NCI-H2196 (cell line): ENCODE measurements at regions not wholly inside any gene's neighbourhood (a gene's known extent, or its start where the extent isn't known, plus 50 kb on each side); places are given as distances from the start of the nearest gene placed in this dataset.
"Not testable (repeated sequence)": the region's sequence is repeated elsewhere in the genome, so short reads cannot be mapped to it uniquely, and the experiment has no call there.

Source experiments
- DNase-seq: peaks from one replicate; lab custom pipeline; 2025; ENCODE audit not compliant: unreplicated experiment; lab: John Stamatoyannopoulos, UW

DNA sequence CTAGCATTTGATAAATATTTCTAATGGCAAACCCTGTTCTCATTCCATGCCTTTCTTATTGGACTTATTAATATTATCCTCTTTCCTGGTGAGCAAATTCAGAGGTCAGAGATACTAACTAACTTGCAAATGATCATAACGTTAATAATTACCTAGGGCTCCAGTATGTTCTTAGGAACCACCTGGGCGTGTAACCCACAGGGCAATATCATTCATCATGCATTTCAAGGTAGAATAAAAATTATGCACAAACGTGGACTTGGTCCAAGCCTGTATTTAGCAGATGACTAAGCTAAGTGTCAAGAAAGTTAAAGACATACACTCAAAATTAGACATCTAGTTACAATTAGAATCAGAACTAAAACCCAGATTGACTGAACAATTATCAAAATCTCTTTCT, 850.1 kb downstream of the TRIML1 start:
- DNase-seq, result no peak

DNA sequence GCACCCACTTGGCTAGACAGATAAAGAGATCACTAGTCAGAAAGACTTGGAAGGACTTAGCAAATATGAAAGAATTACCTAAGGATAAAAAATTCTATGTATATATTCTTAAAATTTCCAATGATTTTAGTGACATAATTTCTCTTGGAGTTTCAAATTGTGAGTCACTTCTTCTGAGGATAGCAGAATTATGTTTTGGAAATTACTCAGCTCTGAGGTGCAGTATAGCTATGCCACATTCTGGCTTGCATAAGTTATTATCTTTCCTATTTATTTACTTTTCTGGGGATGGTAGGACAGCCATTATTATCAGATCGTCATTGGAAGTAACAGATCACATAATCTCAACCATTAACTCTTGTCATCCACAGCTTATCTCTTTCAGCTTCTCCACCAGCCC, 853.5 kb downstream of the TRIML1 start:
- no peak for DNase-seq

DNA sequence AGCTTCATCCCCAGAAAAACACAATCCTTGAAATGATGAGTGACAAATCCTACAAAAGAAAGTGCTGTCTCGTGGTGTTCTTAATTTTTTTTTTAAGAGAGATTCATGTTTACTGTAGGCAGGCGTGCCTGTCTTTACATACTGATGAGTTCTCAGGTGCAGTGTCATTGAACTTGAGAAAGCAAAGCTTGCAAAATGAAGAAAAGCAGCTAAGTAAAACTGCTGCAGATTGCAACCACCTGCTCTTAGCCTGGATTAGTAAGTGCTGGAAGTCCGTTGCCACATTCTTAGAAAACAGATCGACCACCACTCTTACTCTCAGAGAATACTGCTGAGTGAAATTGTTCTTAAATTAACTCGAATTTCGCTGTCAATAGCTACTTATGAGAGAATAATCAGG, 854.6 kb downstream of the TRIML1 start:
- no peak for DNase-seq

DNA sequence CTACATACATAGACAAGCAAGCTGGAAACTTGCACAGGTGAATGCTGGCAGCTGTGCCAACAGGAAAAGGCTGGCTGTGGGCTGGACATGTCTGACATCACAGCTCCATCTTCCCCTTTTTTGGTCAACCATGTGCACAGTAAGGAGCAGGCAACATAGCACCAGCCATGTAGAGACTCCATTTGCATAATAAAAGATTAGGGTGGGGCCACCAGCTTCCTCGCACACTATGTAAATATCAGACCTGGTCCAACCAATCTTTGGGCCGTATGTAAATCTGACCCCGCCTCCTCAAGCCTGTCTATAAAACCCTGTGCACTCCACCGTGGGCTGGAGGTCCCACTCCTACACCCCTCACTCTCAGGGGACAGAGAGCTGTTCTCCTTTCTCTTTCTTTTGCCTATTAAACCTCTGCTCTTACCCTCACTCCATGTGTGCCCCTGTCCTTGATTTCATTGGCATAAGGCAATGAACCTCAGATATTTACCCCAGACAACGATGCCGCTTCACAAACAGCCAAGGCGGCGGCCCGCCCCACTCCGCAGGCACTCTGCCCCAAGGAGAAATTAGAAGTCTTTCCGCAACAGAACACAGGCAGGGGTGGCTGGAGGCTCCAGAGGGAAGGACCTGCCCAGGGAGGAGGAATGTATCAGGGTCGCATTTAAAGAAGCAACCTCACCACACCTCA, 862.2 kb downstream of the TRIML1 start:
- peak; percentile 15 for DNase-seq

DNA sequence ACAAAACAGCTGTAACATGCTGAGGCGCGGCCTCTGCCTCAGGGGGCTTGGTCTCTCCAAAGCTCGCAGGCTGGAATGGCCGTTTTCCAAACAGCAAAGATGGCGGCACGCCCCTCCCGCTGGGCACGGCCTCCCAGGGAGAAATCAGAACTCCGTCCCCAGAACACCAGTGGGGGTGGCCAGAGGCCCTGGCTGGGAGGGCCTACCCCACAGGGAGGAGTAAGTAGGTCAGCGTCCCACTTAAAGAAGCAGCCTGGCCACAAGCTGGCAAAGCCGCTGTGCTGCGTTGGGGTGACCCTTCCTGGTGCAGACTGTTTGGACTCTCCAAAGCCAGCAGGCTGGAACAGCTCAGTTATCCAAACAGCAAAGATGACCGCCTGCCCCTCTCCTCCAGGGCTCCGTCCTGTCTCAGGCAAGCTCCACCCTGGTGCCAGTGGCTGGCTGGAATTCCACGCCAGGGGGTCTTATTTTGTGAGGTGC, 862.8 kb downstream of the TRIML1 start:
- no peak for DNase-seq

DNA sequence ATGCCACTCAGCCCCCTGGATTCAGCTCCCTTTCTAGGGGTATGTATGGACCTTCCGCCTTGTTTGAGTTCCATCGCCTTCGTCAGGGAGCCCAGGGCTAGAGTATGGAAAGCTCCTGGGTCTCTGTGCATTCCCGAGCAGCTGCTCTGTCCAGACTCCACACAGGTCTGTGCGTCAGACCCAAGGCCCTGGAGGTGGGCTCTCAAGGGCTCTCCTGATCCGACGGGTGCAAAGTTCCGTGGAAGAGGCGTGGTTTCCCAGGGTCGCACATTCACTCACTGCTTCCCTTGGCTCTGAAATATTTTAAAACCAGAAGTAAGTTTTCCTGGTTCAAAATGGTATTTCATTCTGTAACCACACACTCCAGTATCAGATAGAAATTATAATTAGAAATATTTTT, 863.2 kb downstream of the TRIML1 start:
- DNase-seq, result no peak

DNA sequence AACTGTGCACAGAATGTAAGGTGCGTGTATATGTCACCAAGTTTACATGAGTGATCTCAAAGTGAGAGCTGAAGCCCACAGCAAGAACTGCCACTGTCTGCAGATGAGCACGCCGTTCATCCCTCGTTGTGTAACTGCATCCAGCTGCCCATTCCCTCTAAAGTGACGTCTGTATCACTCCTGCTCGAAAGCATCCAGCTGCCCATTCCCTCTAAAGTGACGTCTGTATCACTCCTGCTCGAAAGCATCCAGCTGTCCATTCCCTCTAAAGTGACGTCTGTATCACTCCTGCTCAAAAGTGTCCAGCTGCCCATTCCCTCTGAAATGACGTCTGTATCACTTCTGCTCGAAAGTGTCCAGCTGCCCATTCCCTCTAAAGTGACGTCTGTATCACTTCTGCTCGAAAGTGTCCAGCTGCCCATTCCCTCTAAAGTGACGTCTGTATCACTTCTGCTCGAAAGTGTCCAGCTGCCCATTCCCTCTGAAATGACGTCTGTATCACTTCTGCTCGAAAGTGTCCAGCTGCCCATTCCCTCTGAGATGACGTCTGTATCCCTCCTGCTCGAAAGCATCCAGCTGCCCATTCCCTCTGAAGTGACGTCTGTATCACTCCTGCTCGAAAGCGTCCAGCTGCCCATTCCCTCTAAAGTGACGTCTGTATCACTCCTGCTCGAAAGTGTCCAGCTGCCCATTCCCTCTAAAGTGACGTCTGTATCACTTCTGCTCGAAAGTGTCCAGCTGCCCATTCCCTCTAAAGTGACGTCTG, 871.4 kb downstream of the TRIML1 start:
- DNase-seq, result not testable (repeated sequence)

DNA sequence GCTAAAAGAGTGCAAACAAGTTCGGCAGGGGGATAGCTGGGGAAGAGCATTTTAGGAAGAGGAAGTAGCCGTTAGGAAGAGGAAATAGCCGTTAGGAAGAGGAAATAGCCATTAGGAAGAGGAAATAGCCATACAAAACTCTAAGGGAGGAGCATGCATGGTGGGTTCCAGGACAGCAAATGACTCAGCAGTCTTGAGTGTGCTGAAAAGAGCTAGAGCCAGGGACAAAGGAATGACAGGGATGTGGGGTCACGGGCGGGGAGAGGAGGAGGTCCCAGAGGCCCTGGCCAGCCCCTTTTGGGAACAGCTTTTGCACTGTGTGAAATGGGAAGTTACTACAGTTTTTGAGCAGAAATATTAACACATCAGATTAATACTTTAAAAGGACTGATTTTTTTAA, 882.6 kb downstream of the TRIML1 start:
- no peak for DNase-seq

DNA sequence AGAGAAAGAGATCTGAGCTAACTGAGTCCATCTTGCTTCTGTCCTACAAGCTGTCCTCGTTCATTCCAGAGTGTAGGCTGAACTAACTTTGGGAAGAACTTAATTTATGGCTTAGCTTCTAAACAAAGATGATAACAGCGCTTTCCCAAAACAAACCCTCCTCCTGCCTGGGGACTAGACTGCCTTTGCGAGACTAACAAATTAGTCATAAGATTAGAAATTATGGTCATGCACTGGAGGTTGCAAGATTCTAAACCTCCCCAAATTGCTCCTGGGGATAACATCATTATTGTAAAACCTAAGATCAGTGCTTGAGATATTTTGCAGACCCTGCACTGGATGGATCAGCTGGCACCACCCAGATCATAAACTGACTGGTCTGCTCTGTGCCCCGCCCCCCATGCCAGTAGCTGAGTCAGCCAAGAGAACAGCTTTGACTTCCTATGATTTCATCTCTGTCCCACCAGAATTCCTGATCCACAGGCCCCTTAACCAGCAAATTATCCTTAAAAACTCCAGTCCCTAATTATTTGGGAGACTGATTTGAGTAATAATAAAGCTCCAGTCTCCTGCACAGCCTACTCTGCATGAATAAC, 883.3 kb downstream of the TRIML1 start:
- DNase-seq, result no peak

DNA sequence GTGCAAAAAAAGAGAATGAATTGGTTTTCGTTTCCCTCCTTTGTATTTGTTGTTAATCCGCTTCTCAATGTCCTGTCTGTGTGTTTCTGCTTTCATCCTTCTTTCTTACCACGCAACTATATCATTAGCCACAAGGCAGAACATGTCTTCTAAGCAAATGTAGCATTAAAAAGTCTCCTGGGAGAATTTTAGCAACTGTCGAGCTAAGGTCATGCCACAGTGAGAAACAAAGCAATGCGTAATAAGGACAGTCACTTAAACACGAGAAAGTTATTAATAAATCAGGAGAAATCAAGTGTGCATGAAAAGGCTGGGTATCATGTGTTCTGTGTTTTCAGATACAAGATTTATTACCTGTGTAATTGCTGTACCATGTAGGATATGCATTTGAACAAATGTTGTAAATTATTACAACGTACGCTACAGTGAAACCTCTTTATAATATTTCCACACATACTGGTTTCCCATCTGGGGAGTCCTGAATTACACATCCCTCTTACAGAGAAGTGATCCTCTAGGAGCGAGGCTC, 890.8 kb downstream of the TRIML1 start:
- DNase-seq, result no peak

DNA sequence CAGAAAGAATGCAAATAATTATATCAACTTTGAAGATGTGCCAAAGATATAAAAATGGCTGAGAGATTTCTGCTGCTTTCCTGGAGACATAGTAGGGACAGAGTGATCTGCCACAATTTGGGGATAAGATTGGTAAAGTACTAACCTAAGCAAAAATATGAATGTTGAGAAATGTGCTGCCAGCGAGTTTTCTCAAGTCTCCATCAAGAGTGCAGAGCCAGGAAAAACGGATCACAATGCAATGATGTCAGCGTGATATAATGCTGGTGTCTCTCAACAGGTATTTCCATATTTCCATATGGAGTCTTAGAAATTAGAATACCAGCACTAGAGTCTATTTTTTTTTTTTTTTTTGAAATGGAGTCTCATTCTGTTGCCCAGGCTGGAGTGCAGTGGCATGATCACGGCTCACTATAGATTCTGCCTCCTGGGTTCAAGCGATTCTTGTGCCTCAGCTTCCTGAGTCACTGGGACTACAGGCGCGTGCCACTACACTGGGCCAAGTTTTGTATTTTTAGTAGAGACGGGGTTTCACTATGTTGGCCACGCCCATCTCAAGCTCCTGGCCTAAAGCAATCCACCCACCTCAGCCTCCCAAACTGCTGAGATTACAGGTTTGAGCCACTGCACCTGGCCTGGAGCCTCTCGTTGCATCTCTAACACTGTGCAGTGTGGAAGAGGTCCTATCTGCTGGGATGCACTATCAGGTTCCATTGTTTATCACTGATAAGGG, 893.5 kb downstream of the TRIML1 start:
- no peak for DNase-seq

DNA sequence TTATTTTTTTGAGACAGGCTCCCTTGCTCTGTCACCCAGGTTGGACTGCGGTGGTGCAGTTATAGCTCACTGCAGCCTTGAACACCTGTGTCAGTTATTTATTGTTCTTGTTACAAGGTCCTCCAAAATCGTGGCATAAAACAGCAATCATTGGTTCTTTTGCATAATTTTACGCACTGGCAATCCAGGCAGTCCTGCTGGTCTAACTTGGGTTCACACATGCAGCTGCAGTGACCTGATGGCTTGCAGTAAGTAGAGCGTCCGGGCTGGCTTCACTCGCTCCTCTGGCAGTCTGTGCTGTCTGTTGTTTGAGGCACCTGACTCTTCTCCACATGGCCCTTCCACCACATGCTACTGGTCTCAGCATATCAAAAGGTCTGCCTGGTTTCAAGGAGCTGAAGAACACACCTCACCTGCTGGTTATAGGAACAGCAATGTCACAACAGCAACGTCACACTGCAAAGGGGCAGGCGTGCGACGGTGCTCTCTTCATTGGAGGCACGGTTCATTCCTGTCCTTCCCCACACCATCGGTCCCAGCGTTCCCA, 894.6 kb downstream of the TRIML1 start:
- no peak for DNase-seq

DNA sequence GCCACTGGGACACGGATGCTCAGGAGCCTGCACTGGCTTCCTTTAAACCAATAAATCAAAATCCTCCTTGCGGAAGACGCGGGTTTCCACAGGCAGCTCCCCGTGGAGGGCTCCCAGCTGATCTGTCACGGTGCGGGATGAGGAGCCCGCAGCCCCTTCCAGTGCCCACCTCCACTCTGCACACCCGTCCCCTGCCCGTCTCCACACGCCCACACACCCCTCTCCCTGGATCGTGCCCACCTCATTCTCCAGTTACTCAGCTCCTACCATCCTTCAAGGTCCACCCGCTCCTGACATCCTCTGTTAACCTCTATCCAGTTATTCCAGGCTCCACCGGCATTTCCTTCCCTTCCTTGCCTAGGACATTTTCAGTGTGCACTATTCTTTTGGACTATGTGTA, 895.9 kb downstream of the TRIML1 start:
- DNase-seq, result no peak

DNA sequence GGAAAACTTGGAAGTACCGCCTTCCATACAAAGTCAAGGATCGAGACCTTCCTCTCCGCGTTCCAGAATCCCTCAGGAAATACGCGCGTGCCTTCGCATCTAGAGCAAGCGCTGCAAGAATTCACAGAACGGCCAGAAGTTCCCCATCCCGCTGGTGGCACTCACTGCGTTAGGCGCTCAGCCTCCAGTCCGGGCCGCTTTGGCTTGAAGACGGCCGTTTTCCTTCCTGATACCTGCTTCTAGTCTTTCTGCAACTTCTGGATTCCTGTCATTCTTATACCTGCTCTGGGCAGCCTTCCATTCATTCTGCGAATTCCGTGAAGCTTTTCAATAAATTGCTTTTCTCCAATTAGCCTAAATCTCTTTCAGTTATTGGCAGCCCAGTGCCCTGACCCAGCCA, 896.4 kb downstream of the TRIML1 start:
- no peak for DNase-seq

DNA sequence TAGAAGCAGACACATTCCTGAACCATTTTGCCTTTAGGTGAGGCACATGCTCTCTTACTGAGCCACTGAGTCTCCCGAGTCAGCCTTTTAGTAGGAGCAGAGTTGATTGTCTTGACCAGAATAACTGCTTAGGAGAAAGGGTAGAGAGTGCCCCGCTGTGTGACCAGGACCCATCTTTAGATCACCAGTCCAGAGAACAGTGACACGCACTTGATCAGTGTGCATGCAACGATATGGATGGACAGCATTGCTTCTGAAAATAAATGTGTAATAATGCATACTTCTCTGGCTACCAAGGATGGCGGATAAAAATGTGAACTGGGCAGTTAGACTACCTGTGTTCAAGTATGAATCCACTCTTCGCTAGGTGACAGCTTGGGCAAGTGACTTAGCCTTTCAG, 897.7 kb downstream of the TRIML1 start:
- DNase-seq, result no peak

DNA sequence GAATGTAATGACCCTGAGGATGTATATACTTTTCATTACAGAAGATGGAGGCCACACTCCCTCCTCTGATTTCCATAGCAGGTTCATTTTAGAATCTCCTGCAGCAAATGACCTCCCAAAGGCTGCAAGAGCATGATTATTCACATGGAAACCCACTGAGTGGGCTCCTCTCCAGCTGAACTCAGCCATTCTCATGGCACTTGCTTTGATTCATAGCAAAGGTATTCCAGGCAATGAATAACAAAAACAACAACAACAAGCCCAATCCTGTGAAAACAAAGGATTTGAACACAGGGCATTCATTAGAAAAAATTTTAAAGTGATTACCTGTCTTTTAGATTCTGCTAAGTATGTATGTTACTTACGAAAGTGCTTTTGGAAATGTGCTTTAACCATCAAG, 894.0 kb upstream of the FRG1 start:
- DNase-seq, result no peak

DNA sequence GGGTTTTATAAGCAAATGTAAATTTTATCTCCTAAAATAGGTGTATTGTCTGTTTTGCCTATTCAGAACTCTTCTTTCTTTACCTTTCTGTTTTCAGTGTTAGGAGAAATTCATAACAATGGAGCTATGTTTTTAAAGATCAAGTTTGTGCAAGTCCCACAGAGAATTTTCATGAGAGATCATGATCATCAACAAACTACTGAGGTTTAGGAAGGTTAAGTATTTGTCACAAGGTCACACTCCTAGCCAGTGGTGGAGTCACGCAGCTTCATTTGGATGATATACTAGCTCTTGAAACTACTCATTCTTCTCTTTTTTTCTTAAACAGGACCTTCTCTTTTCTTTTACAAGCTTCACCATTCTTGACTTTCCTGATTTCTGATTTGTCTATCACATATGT, 892.6 kb upstream of the FRG1 start:
- DNase-seq, result no peak

DNA sequence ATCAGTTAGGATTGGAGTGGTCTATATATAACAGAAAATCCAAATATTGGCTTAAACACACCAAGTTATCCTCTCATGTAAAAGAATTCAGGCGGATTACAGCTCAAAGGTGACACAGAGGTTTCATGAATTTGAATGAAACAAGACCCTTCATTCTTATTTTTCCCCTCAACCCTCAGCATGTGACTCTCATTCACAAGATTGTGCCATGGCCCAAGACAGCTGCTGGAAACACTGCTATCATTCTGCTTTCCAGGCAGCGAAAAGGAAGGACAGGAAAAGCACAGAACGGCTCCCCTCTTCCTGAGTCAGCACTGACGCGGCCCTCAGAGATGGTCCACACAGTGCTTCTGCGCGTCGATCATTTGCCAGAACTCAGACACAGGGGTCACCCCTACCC, 891.0 kb upstream of the FRG1 start:
- no peak for DNase-seq

DNA sequence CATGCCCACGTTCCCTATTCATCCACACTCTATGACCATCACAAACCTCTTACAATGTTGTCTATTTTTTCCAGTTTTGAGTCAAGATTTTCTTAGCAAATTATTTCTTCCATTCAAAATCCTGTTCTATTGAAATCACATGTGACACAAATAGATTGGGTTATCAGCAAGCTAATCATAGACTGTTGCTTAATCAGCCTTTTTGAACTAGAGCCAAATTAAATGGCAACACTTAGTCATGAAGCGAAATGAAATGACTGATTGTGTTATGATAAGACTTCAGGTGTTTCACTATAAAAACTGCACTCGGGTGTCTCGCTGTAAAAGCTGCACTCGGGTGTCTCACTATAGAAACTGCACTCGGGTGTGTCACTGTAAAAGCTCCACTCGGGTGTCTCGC, 890.0 kb upstream of the FRG1 start:
- no peak for DNase-seq

DNA sequence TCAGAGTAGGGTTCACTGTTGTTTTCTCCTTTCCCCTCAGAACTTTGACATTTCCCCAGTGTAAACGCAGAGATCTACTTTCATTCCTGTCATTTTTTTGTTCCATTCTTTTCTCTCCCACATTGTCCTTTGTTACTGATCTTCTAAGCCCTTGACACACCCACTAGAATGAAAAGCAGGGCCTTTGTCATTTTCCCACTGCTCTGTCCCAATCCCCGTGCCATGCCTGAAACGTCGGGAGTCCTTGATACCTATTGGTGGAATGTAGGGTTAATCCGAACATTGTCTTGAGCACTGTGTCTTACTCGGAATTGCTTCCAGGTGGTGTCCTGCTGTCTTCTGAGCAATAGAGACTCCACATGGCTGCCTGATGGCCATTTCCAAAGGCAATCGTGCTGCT, 887.1 kb upstream of the FRG1 start:
- no peak for DNase-seq

DNA sequence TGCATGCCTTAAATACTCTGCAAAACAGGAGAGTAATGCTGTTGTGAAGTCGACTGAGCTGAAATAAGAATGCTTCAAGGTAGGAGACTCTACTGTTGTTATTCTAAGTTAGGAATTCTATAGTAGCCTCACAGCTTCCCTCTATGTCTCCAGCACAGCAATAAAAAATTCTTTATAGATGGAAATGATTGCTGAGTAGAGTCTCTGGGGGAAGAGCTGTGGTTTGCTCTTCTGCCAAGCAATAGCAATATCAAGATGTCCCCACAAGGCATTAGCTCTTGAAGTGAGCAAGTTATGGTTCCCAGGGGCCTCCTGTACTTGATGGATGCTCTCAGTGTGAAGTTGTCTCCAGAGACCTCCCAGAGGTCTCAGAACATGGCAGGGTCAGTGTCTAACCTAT, 880.6 kb upstream of the FRG1 start:
- no peak for DNase-seq
